Astrocyte (in vitro differentiated cells and primary cell): ENCODE measurements at regions not wholly inside any gene's neighbourhood (a gene's known extent, or its start where the extent isn't known, plus 50 kb on each side); places are given as distances from the start of the nearest gene placed in this dataset.

ENCODE experiments used
- DNase-seq: peaks from one replicate; pipeline ENCODE4 v3.0.0-alpha.2; 2010; ENCODE audit warnings: low read depth
- FAIRE-seq: peaks from 2 replicates; lab custom pipeline; 2011; peaks lifted over from hg19 to GRCh38; lab: Jason Lieb, UNC
- H2AFZ ChIP-seq: 2 replicates; pipeline ENCODE4 v1.6.0; 2012; ENCODE audit warnings: low read depth, low read length, inconsistent platforms
- H3K27ac ChIP-seq: 2 replicates; pipeline ENCODE4 v1.5.1; 2011; ENCODE audit warnings: low read depth, low read length, inconsistent platforms
- H3K27me3 ChIP-seq: 2 replicates; pipeline ENCODE4 v1.6.0; 2011; ENCODE audit warnings: low read length, inconsistent platforms; ENCODE audit not compliant: insufficient read depth
- H3K36me3 ChIP-seq: 2 replicates; pipeline ENCODE4 v1.5.1; 2011; ENCODE audit warnings: low read length, inconsistent platforms; ENCODE audit not compliant: insufficient read depth
- H3K4me1 ChIP-seq: 2 replicates; pipeline ENCODE4 v1.5.1; 2011; ENCODE audit warnings: low read length, inconsistent platforms; ENCODE audit not compliant: insufficient read depth
- H3K4me2 ChIP-seq: 2 replicates; pipeline ENCODE4 v1.6.0; 2012; ENCODE audit warnings: low read length, inconsistent platforms
- H3K4me3 ChIP-seq: 2 replicates; pipeline ENCODE4 v1.5.1; 2011; ENCODE audit warnings: low read depth, mild to moderate bottlenecking, low read length, inconsistent platforms; ENCODE audit not compliant: insufficient read depth
- H3K79me2 ChIP-seq: 2 replicates; pipeline ENCODE4 v1.6.0; 2012; ENCODE audit warnings: mild to moderate bottlenecking, low read length, inconsistent platforms; ENCODE audit not compliant: insufficient read depth
- H3K9ac ChIP-seq: 2 replicates; pipeline ENCODE4 v1.6.0; 2012; ENCODE audit warnings: mild to moderate bottlenecking, low read length, inconsistent platforms
- H3K9me3 ChIP-seq: 2 replicates; pipeline ENCODE4 v1.5.1; 2012; ENCODE audit warnings: low read depth, mild to moderate bottlenecking, low read length, inconsistent platforms; ENCODE audit not compliant: insufficient read depth
- H4K20me1 ChIP-seq: 2 replicates; pipeline ENCODE4 v1.6.0; 2012; ENCODE audit warnings: low read length, inconsistent platforms; ENCODE audit not compliant: insufficient read depth
- H3K27ac Mint-ChIP-seq: one replicate; pipeline ENCODE4 v1.8.0; 2021; ENCODE audit warnings: mild to moderate bottlenecking, mixed read lengths; ENCODE audit not compliant: unreplicated experiment
- H3K27me3 Mint-ChIP-seq: one replicate; pipeline ENCODE4 v1.8.0; 2021; ENCODE audit warnings: low read depth, mixed read lengths; ENCODE audit not compliant: unreplicated experiment
- H3K36me3 Mint-ChIP-seq: one replicate; pipeline ENCODE4 v1.8.0; 2021; ENCODE audit warnings: low read depth, mixed read lengths; ENCODE audit not compliant: unreplicated experiment
- H3K4me1 Mint-ChIP-seq: one replicate; pipeline ENCODE4 v1.8.0; 2021; ENCODE audit warnings: low read depth, mixed read lengths; ENCODE audit not compliant: unreplicated experiment
- H3K4me3 Mint-ChIP-seq: one replicate; pipeline ENCODE4 v1.8.0; 2021; ENCODE audit warnings: mild to moderate bottlenecking, moderate library complexity, mixed read lengths; ENCODE audit not compliant: unreplicated experiment
- H3K9me3 Mint-ChIP-seq: one replicate; pipeline ENCODE4 v1.8.0; 2021; ENCODE audit warnings: mild to moderate bottlenecking, mixed read lengths; ENCODE audit not compliant: unreplicated experiment
- CTCF ChIP-seq: IDR thresholded peaks from 2 replicates; pipeline ENCODE4 v1.5.1; 2011; ENCODE audit warnings: low read depth, mild to moderate bottlenecking, inconsistent platforms, low read length, moderate library complexity; ENCODE audit not compliant: insufficient read depth
- EZH2 ChIP-seq: IDR thresholded peaks from 2 replicates; pipeline ENCODE4 v1.6.1; 2012; ENCODE audit warnings: mild to moderate bottlenecking, low read length, inconsistent platforms; ENCODE audit not compliant: insufficient read depth

- no peaks in the 10 kb centered on the region for H3K9me3 Mint-ChIP-seq
- H3K27me3 Mint-ChIP-seq = peaks cover 2% of the 10 kb centered on the region
- no peak overlapping the region for H3K4me2 ChIP-seq
Observed at GRCh38 chrX:102018208-102018607, 86.4 kb upstream of the ZMAT1 start.

GRCh38 chrX:102008901-102009300 lies 77.1 kb upstream of the ZMAT1 start:
- DNase-seq (no peak), FAIRE-seq (no peak)
- Histone ChIP-seq H3K9ac (no peak overlapping the region), H3K9me3 (no peaks in the 10 kb centered on the region), H3K27ac (no peak overlapping the region), H3K27me3 (no peaks in the 10 kb centered on the region), H3K4me1 (no peaks in the 10 kb centered on the region), H2AFZ (no peak overlapping the region), H4K20me1 (no peaks in the 10 kb centered on the region), H3K4me2 (no peak overlapping the region), H3K36me3 (no peaks in the 10 kb centered on the region), H3K79me2 (no peaks in the 10 kb centered on the region), H3K4me3 (no peak overlapping the region)
- no peak overlapping the region for H3K27ac Mint-ChIP-seq
- no peaks in the 10 kb centered on the region for H3K4me1 Mint-ChIP-seq
- H3K9me3 Mint-ChIP-seq = peaks cover 2% of the 10 kb centered on the region
- H3K27me3 Mint-ChIP-seq = no peaks in the 10 kb centered on the region
- no peaks in the 10 kb centered on the region for H3K36me3 Mint-ChIP-seq
- H3K4me3 Mint-ChIP-seq = no peak overlapping the region
- TF ChIP-seq CTCF (no peak), EZH2 (no peak)

More at GRCh38 chrX:102018208-102018607, 86.4 kb upstream of the ZMAT1 start:
- H2AFZ ChIP-seq = no peak overlapping the region
- Mint-ChIP-seq H3K36me3 (no peaks in the 10 kb centered on the region), H3K27ac (no peak overlapping the region), H3K4me1 (no peaks in the 10 kb centered on the region), H3K4me3 (no peak overlapping the region)
- H3K27me3 ChIP-seq = no peaks in the 10 kb centered on the region
- TF ChIP-seq CTCF (no peak), EZH2 (no peak)
- H3K79me2 ChIP-seq = no peaks in the 10 kb centered on the region
- no peaks in the 10 kb centered on the region for H4K20me1 ChIP-seq
- DNase-seq (no peak), FAIRE-seq (no peak)
- H3K9ac ChIP-seq = no peak overlapping the region
- H3K4me1 ChIP-seq = no peaks in the 10 kb centered on the region
- H3K27ac ChIP-seq = no peak overlapping the region
- H3K9me3 ChIP-seq = no peaks in the 10 kb centered on the region
- no peaks in the 10 kb centered on the region for H3K36me3 ChIP-seq
- no peak overlapping the region for H3K4me3 ChIP-seq

- H3K9ac ChIP-seq = no peak overlapping the region
- H3K4me2 ChIP-seq = no peak overlapping the region
- Mint-ChIP-seq H3K36me3 (no peaks in the 10 kb centered on the region), H3K4me1 (no peaks in the 10 kb centered on the region), H3K4me3 (no peak overlapping the region), H3K27ac (no peak overlapping the region), H3K9me3 (peaks cover 2% of the 10 kb centered on the region), H3K27me3 (no peaks in the 10 kb centered on the region)
- FAIRE-seq (no peak), DNase-seq (no peak)
- H3K27ac ChIP-seq = no peak overlapping the region
- H4K20me1 ChIP-seq = no peaks in the 10 kb centered on the region
- H3K79me2 ChIP-seq = no peaks in the 10 kb centered on the region
- H3K27me3 ChIP-seq = no peaks in the 10 kb centered on the region
- H2AFZ ChIP-seq = no peak overlapping the region
- H3K4me3 ChIP-seq = no peak overlapping the region
- no peaks in the 10 kb centered on the region for H3K36me3 ChIP-seq
- TF ChIP-seq EZH2 (no peak), CTCF (no peak)
- H3K4me1 ChIP-seq = no peaks in the 10 kb centered on the region
- H3K9me3 ChIP-seq = no peaks in the 10 kb centered on the region
Observed at GRCh38 chrX:101999644-102000539, 68.1 kb upstream of the ZMAT1 start.
